Esophagus mucosa (tissue), 1 donor: ENCODE measurements at regions not wholly inside any gene's neighbourhood (a gene's known extent, or its start where the extent isn't known, plus 50 kb on each side); places are given as distances from the start of the nearest gene placed in this dataset.

Experiments
- ATAC-seq: fragments of 200-7000 bp; cut with Tn5 transposase; one replicate; pipeline ENCODE4 v1.9.1; 2020
- donor health status: DM: yes; HTN: yes; CAD: no.

DNA sequence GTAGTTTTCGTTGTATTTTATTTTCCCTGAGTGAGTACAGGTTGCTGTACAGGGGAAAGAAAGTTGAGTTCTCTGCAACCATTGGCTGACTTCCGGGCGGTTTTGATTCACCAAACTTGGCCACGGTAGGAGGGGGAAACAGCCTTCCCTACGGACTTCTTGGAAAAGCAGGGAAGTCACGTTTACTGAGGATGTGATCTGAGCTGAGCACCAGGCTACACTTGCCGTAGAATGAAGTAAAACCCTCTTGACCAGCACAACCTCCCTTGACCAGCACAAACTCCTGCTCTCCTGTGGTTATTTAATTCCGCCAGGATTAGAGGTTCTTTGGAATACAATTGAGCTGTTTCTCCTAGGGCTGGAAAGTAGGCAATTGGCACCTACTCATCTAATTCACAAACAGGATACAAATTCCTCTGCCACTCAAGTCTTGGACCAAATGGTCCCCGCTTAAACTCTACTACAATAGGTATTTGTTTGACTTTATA lies 242.0 kb upstream of the RBFOX1 start:
- ATAC-seq: no peak

DNA sequence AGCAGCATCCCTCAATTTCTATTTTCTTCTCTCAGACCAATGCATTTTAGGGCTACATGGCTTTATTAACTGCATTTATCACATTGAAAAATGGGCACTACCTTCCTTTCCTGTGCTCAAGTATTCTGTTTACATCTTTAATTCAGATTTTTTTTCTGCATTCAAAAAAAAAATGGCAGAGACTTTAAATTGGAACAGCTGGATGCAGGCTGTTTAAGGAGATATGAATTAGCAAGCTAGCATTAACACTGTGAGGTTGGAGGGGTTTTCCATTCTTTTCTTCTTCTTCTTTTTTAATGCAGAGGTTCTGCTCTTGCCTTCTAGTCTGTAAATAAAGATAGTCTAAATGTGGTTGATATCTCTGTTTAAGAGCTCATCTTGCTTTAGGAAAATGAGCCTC lies 242.9 kb upstream of the RBFOX1 start:
- no peak for ATAC-seq

DNA sequence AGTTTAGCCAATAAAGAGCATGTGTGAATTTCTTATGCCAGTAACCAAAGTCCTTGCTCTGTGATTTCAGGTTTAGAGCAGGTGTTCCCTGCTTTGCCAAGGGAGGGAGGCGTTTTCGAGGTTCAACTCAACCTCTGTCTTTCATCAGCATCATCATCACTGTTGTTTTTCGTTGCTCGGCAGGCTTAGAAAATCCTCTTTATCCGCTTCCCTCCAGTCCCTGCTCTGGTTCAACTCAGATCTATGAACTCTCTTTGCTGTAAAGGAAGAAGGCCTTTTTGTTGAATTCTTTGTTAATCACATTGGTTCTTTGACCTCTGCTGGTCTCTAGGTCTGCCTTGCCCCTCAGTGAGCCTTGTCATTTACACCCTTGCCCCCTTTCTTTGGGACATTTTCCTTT lies 243.9 kb upstream of the RBFOX1 start:
- ATAC-seq: no peak

DNA sequence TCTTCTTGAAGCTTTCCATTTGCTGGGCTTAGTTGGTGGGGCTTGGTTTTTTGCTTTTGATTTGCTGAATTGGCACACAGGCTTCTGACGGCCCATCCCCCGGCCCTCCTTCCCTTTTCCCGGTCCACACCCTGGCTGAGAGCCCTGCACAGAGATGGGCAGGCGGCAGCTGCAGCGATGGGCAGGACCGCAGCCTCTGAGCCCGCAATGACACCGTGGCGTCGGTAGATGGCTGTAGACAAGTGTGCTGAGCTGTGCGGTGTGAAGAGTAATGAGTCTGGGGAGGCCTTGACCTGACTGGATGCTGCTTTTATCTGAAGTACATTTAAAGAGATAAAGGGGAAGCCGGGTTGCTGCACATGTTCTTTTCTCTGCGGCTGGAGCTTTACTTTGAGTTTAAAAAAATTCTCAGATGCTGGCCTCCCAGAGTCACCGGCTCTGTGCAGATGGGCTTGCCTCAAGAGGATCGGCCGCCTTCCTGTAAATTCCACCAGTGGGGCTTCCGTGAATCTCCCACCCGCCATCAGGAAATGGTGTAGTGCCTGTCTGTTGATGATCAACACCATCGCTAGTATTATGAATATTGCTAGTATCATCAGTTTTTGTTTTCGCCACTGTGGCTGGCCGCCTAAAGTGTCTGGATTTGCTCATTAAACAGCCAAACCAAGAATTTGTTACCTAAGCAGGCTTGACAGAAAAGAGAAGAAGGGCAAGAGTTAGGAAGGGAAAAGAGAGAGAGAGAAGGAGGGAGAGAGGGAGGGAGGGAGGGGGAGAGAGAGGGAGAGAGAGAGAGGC lies 245.6 kb upstream of the RBFOX1 start:
- ATAC-seq: peak; percentile 59

DNA sequence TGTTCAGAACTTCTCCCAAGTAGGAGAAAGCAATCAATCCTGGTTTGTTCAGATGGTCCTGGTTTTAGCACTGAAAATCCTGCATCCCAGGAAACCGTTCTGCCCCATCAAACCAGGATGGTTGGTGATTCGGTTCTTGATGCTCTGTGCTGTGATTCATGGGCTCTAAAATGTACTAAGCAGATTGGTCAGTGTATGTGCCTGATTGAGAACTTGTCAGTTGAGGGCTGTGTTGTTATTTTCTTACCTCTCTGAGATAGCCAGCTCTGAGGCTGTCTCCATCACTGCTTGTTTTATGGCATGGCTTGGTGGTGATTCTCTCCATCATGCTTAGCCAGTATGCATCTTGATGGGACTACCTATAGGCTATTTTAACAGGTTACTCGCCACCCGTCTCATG lies 246.9 kb upstream of the RBFOX1 start:
- ATAC-seq: no peak

DNA sequence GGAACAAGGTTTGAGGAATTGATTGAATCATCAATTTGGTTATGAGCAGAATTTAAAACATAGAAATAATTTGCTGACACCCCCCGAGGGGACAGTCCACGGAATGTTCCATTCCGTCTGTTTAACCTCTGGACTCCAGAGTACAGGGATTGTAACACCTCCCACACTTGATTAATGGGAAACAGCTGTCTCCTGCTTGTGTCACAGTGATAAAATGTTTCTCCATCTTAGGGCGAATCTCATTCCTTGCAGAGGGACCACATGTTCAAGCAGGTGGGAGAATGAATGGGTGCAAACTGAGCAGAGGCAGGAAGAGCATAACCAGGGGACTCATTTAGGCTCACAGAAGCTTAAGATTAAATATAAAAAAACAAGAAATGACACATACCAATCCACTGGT lies 249.5 kb upstream of the RBFOX1 start:
- no peak for ATAC-seq

DNA sequence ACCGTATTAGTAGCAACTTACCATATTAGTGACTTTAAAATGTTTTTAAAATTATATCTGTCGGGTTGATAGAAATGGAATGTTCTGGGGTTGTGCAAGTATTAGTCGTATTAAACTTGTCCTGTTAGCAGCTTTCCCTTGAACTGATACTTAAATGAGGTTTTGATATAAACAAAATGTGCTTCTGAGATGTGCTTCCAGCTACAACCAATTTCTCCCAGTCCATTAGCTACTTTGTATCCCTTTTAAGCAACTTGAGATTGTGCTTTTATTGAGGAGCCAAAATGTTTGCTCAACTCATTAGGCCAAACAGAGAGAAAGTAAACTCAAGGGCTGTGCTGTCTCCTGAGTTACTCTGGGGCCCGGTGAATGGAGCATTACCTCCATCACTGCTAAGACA lies 255.0 kb upstream of the RBFOX1 start:
- no peak for ATAC-seq

DNA sequence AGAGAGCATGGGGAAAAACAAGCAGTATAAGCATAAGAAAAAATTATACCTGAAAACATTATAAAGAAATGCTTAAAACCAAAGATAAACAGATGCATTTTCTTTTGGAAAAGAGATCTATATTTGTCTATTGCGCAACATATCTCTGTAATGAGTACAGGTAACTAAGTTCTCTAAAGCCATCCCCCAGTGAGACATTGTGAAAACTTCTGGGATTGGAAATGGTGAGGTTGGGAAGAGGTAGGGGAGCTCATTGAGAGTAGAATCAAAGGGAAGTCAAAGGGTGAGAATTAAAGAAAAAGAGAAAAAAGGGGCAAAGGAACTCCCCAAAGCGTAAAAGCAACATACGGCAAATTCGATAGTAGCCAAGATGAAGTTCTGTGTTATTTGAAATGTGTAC lies 257.9 kb upstream of the RBFOX1 start:
- ATAC-seq: no peak

DNA sequence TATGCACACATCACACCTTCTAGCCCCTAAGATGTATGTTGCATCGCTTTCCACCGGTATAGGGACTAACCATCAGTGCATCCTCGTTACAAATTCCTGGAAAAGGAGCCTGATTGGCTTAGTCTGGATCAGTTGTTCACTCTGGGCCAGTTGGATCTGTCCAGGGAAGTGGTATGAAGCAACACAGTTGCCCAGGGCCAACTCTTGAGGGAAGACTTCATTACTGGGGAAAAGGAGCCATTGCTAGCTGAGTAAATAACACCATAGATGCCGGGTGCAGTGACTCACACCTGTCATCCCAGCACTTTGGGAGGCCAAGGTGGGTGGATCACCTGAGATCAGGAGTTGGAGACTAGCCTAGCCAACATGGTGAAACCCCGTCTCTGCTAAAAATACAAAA lies 275.2 kb upstream of the RBFOX1 start:
- ATAC-seq: no peak

DNA sequence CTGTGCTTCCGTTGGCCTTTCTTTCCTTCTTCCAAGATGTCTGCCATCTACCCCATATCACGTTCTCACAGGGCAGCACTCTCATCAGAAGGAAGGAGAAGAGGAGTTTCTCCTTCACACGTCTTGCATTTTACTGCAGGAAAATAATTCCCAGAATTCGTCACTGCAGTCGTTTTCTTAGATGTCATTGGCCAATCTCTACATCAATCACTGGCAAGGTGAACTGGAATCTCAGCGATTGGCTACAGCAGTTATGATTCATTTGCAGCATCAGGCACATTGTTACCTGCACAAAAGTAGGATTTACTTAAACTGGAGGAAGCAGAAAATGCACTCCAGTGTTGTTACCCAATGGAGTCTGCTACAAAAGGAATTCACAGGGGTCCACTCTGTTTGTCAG lies 277.2 kb upstream of the RBFOX1 start:
- no peak for ATAC-seq

DNA sequence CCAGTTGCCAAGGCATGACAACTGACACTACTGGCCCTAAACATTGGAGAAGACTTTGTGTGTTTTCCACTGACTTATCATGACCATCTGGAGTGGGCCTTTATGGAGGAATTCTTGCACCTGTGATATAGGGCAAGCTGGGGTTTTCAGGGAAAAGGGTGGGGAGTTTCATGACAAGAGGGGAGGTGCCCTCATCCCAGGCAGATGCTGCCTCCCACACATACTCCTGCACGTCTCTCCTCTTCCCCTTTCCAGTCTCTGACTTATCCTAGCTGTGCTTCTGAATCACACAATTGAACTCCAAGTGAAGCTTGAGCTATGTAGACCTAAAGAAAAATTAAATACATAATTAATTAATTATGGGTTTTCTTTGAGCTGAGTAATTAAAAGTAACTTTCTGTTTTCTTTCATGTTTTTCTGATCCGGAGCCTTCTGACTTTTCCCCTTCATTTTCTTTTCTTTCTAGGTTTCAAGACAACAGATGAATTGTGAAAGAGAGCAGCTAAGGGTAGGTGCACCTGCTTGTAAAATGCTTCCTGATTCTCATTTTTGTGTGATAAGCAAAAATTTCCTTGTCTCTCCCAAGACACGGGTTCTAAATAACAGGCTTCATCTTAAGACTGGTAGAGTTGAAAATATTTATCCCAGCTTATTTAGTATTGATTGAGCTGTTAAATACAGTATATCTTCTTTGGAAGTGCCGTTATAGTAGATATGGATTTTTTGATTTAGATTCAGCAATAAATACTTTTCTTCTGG lies 280.9 kb upstream of the RBFOX1 start:
- ATAC-seq: no peak

DNA sequence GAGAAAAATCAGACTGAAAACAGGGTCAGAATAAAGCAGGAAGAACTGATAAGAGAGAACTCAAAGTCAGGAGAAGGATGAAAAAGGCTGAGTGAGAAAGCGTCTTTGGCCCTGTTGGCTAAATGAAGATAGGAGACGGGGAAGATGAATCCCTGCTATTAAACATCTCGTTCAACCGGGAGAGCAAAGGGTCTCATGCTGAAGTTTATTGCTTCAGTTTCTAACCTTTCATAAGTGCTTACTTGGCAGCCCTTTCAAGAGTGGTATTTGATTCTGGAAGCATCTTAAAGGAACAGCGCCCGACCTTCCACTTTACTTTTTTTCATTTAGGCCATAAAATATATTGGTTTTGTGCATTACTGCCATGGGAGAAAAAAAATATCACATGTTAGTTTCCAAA lies 288.3 kb upstream of the RBFOX1 start:
- ATAC-seq: no peak

DNA sequence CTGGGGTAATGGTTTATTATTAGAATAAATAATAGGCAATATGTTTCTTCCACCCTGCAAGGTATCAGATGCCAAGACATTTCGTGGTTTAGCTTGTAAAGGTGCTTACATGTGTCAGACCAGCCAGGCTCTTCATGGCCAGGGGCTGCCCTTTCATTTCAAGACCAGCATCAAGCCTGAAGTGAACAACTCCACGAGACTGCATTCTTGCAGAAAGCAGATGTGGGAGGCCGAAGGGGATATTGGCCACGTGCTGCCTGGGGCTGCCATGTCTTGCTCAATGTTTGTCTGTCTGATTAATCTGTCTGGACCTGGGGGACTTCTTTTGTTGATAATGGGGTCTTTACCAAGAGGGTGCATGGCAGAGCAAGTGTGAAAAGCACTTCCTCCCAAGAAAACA lies 294.2 kb upstream of the RBFOX1 start:
- no peak for ATAC-seq

DNA sequence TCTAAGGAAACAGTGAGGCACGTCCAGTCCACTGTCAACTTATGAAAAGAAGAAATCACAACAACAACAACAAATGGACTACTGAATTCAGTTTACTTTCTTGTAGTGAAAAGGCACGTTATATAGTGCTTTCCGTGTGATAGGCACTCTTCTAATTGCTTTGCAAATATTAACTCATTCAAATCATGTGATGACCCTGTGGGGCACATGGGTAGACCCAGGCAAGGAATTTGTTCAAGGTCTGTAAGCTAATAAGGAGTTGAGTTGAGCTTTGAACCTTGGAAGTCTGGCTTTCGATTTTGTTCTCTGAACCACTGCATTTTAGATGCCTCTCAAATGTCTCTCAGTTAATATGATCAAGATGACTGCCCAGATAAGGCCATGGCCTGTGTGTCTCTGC lies 295.1 kb upstream of the RBFOX1 start:
- no peak for ATAC-seq

DNA sequence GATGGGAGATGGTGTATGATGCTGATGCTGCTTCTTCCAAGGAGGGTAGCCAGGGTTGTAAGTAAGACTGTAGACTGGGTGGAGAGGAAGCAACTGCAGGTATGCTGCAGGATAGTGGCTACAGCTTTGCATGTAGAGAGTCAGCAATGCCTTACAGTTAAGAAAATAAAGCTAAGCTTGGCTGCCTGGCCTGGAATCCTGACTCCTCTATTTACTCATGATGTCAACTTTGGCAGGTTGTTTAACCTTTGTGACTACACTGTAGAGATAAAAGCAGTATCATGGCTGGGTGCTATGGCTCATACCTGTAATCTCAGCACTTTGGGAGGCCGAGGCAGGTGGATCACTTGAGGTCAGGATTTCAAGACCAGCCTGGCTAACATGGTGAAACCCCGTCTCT lies 301.6 kb upstream of the RBFOX1 start:
- no peak for ATAC-seq

DNA sequence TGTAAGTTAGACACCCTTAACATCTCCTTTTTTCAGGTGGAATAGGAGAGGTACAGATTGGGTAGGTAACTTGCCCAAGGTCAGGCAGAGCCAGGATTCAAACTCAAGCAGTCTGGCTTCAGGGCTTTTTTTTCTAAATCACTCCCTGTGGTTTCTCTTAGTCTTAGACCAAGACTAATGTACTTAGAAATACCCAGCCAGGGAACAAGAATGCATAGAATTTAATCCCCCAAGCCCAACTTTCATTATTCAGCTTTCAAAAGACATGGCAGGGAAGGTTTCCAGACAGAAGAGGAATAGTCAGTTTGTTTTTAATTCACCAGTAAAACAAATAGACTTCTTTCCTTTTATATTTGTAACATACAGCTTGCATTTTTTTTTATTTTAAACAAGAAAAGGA lies 305.2 kb upstream of the RBFOX1 start:
- no peak for ATAC-seq

DNA sequence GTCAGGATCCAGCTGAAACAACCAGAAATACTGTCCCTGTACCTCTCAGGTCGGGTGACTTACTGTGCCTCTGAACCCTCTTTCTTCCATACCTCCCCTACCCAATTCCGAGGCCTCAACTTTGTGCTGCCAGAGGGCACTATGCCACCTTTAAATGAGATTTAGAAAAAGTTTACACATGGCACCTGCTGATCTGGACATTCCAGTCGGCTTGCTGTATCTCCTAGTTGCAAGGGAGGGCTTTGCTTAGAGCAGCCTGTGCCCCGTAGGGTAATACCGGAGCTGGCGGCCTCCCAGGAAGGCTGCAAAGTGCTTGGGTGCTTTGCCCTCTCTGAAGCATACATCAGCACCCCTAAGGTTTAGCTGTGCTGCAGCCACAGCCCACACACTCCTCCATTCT lies 306.0 kb upstream of the RBFOX1 start:
- ATAC-seq: no peak

DNA sequence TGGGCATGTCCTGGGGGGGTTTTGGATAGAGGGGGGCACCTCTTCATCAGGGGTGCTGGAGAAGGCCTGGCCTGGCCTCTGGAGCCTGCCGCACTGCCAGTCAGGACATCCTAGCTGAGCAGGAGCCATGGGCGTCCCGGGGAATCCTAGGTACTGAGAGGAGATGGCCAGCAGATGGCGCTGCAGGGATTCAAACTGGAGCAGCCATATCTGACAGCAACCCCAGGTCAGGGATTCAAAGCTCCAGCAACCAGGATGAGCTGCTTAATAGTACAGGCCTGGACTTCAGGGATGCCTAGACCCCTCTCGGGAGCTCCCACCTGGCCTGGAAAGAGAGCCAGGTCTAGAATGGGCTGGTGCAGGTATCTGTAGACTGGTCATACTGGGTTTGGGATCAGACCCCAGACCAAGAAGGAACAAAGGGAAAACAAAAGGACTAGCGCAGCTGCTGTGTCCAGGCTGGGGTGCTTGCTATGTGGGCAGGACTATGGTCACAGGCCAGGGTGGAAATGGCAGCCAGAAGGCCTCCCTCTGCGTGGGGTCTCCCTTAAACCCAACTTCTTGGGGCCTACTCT lies 306.9 kb upstream of the RBFOX1 start:
- peak; percentile 82 for ATAC-seq

DNA sequence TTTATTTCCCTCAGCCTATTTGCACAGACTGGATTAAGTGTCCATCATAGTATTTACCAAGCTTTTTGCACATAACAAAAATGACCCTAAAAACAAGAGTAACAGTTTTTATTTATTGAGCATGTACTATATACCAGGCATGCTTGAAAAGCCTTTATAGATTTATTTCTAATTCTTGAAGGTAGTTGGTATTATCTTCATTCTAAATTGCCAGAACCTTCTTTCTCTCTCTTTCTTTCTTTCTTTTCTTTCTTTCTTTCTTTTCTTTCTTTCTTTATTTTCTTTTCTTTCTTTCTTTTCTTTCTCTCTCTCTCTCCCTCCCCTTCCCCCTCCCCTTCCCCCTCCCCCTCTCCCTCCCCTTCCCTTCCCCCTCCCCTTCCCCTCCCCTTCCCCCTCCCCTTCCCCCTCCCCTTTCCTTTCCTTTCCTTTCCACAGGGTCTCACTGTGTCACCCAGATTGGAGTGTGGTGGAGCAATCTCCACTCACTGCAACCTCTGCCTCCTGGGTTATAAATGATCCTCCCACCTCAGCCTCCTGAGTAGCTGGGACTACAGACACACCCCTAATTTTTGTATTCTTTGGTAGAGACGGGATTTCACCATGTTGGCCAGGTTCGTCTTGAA lies 310.9 kb upstream of the RBFOX1 start:
- no peak for ATAC-seq

DNA sequence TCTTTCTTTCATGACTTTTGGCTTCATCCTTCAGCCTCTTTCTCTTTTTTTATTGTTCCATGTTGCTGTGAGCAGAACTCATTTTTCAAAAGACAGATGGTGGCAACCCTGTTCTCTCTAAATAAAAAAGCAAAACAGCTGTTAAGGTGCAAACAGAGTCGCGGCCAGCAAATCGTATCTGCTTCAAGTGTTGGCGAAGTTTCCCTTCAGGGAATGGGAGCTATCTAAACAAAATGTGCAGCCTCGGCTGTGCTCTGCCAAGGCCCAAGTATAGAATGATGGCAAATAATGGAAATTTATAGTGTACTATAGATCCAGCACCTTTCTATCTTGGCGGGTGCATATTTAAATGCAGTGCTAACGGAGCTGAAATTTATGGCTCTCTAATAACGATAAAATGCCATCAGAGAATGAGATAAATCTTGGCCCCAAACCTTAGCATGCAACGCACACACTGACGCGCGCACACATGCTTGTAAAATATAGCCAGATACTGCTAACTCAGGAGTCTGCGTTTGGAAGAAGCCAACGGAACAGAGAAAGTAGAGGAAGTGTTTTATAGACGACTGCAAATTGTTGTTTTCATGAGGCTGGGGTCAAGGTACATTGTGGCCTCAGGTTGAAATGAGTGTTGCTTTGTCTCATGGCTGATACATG lies 315.5 kb upstream of the RBFOX1 start:
- ATAC-seq: no peak

DNA sequence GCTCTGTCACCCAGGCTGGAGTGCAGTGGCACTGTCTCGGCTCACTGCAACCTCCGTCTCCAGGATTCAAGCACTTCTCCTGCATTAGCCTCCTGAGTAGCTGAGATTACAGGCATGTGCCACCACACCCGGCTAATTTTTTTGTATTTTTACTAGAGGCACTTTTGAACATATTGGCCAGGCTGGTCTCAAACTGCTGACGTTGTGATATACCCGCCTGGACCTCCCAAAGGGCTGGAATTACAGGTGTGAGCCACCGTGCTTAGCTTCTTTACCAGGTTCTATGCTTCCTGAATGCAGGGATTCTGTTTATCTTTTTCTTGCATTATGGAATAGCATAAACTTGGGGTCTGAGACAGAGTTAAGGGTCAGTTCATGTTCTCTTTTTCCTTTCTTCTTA lies 317.9 kb upstream of the RBFOX1 start:
- ATAC-seq: no peak

DNA sequence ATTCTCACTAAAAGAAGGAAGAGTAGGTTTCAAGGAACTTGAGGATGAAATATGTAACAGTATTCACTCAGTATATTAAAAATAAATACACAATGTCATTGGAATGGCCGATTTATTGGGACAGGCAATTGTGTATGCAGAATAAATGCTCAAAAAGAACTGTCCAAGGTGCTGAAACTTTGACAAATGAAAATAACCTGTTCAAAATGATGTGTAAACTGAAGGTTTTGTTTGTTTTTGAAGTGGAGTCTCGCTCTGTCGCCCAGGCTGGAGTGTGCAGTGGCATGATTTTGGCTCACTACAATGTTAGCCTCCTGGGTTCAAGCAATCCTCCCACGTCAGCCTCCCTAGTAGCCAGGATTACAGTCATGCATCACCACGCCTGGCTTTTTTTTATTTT lies 318.7 kb upstream of the RBFOX1 start:
- ATAC-seq: no peak

DNA sequence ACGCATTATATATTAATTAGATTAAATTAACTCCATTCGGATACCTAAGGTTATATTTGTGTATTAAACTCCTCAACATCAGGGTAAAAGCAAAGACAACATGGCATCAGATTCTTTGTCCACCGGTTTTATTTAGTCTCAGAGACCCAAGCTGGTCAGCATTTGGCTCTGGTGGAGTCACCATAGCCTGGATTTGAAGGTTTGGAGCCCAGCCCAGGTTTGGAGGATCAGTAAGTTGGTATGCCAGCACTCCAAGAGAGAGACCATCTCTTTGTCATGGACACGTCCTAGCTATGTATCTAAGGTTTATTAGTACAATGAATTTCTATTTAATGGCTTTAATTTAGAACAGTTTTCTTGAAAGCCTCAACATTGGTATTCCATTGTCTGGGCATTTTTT lies 328.4 kb upstream of the RBFOX1 start:
- ATAC-seq: no peak
